ENCODE measurements at regions not wholly inside any gene's neighbourhood (a gene's known extent, or its start where the extent isn't known, plus 50 kb on each side); places are given as distances from the start of the nearest gene placed in this dataset.

GRCh38 chr9:23451802-23452418 lies 374.1 kb downstream of the ELAVL2 start:
- no peaks in the 10 kb centered on the region for H3K9me3 ChIP-seq (replicated peaks in 1 of 2; ENCODE audit: control insufficient read depth in 2 of 2, insufficient read depth in 1 of 2, low read depth in 1 of 2, low read length in 2 of 2)
- H3K4me2 ChIP-seq (ENCODE audit: insufficient read depth, low read length, poor library complexity, severe bottlenecking), result no peak overlapping the region
- H3K18ac ChIP-seq (ENCODE audit: low read length), result peak overlapping the region; percentile 64
- no peaks in the 10 kb centered on the region for H3K36me3 ChIP-seq (replicated peaks in 1 of 2; ENCODE audit: control insufficient read depth in 2 of 2, insufficient read depth in 2 of 2, low read length in 2 of 2)
- no peaks in the 10 kb centered on the region for H3K27me3 ChIP-seq (ENCODE audit: control insufficient read depth in 3 of 3, insufficient read depth in 3 of 3, low read depth in 1 of 3, low read length in 3 of 3)
- WGBS, 2 donors (ENCODE audit: extremely low coverage in 2 of 2, insufficient read length in 2 of 2, insufficient replicate concordance in 1 of 2), result no CpG with 5 or more reads among the region's 32 CpGs
- H3K27ac ChIP-seq (replicated peaks; ENCODE audit: low read length), result no peak overlapping the region
- H3K14ac ChIP-seq (ENCODE audit: low read length), result no peak overlapping the region
- no peak overlapping the region for H3K9ac ChIP-seq (ENCODE audit: low read depth, low read length, poor library complexity)
- no peak overlapping the region for H2AK5ac ChIP-seq (ENCODE audit: low read depth, low read length)
- H4K91ac ChIP-seq (ENCODE audit: low read depth, low read length, poor library complexity), result no peak overlapping the region
- H3K23ac ChIP-seq (ENCODE audit: low read depth, low read length, poor library complexity), result no peak overlapping the region
- no peaks in the 10 kb centered on the region for H3K4me1 ChIP-seq (ENCODE audit: control insufficient read depth in 2 of 2, insufficient read depth in 1 of 2, low read depth in 1 of 2, low read length in 2 of 2)
- no peak overlapping the region for H2AFZ ChIP-seq (ENCODE audit: low read length)
- no peak overlapping the region for H2BK120ac ChIP-seq (ENCODE audit: low read depth, low read length)
- H3K4me3 ChIP-seq (ENCODE audit: low read length in 2 of 2), result peak overlapping the region in 1 of 2 donors; percentile 55
- DNase-seq (ENCODE audit: low spot score), result no peak
- H3K79me1 ChIP-seq (ENCODE audit: low read depth, low read length), result no peaks in the 10 kb centered on the region
- H2BK5ac ChIP-seq (ENCODE audit: low read length), result no peak overlapping the region
- no peak overlapping the region for H3K4ac ChIP-seq (ENCODE audit: low read length)
- no peak overlapping the region for H2BK12ac ChIP-seq (ENCODE audit: low read length)
- no peak overlapping the region for H2BK15ac ChIP-seq (ENCODE audit: low read length)
- H4K8ac ChIP-seq (ENCODE audit: low read depth, low read length), result peak overlapping the region; percentile 43

- Histone ChIP-seq H2BK120ac (ENCODE audit: low read depth, low read length) (no peak overlapping the region), H2BK15ac (ENCODE audit: low read length) (no peak overlapping the region), H3K4me1 (ENCODE audit: control insufficient read depth in 2 of 2, insufficient read depth in 1 of 2, low read depth in 1 of 2, low read length in 2 of 2) (no peaks in the 10 kb centered on the region), H4K91ac (ENCODE audit: low read depth, low read length, poor library complexity) (no peak overlapping the region), H3K36me3 (replicated peaks in 1 of 2; ENCODE audit: control insufficient read depth in 2 of 2, insufficient read depth in 2 of 2, low read length in 2 of 2) (no peaks in the 10 kb centered on the region), H3K14ac (ENCODE audit: low read length) (no peak overlapping the region), H2AFZ (ENCODE audit: low read length) (no peak overlapping the region), H3K9ac (ENCODE audit: low read depth, low read length, poor library complexity) (no peak overlapping the region), H3K18ac (ENCODE audit: low read length) (no peak overlapping the region), H3K4me2 (ENCODE audit: insufficient read depth, low read length, poor library complexity, severe bottlenecking) (no peak overlapping the region), H3K27me3 (ENCODE audit: control insufficient read depth in 3 of 3, insufficient read depth in 3 of 3, low read depth in 1 of 3, low read length in 3 of 3) (peaks cover 0 to 3% (median 0%) of the 10 kb centered on the region in 3 experiments), H3K23ac (ENCODE audit: low read depth, low read length, poor library complexity) (no peak overlapping the region), H3K4me3 (ENCODE audit: low read length in 2 of 2) (no peak overlapping the region), H2BK12ac (ENCODE audit: low read length) (no peak overlapping the region), H3K79me1 (ENCODE audit: low read depth, low read length) (peaks cover 1% of the 10 kb centered on the region), H3K9me3 (replicated peaks in 1 of 2; ENCODE audit: control insufficient read depth in 2 of 2, insufficient read depth in 1 of 2, low read depth in 1 of 2, low read length in 2 of 2) (no peaks in the 10 kb centered on the region), H4K8ac (ENCODE audit: low read depth, low read length) (no peak overlapping the region), H3K4ac (ENCODE audit: low read length) (no peak overlapping the region), H2AK5ac (ENCODE audit: low read depth, low read length) (no peak overlapping the region), H2BK5ac (ENCODE audit: low read length) (no peak overlapping the region), H3K27ac (replicated peaks; ENCODE audit: low read length) (no peak overlapping the region)
- no CpG with 5 or more reads among the region's 4 CpGs for WGBS, 2 donors (ENCODE audit: extremely low coverage in 2 of 2, insufficient read length in 2 of 2, insufficient replicate concordance in 1 of 2)
- no peak for DNase-seq (ENCODE audit: low spot score)
These were observed 361.8 kb downstream of the ELAVL2 start for GRCh38 chr9:23464275-23464674.

DNA sequence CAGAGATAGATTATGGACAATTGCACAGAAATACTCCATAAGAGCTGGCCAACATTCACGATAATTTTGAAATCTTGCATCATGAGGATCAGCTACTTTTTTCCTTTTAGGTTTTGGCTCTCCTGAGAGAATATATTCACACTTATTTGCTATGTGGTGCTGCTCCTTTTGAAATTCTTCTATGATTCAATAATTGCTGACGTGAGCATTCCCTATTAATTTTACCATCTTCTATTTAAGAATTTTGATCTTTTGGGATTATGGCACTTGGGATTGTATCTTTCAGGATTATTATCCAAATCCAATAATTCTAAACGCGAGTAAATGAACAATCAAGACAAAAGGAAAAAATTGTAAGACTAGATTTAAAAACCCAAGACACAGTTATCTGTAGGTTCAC lies 358.8 kb downstream of the ELAVL2 start:
- DNase-seq (ENCODE audit: low spot score), result no peak
- Histone ChIP-seq H4K91ac (ENCODE audit: low read depth, low read length, poor library complexity) (no peak overlapping the region), H3K36me3 (replicated peaks in 1 of 2; ENCODE audit: control insufficient read depth in 2 of 2, insufficient read depth in 2 of 2, low read length in 2 of 2) (no peaks in the 10 kb centered on the region), H3K23ac (ENCODE audit: low read depth, low read length, poor library complexity) (no peak overlapping the region), H3K4me2 (ENCODE audit: insufficient read depth, low read length, poor library complexity, severe bottlenecking) (no peak overlapping the region), H4K8ac (ENCODE audit: low read depth, low read length) (no peak overlapping the region), H3K14ac (ENCODE audit: low read length) (no peak overlapping the region), H3K9ac (ENCODE audit: low read depth, low read length, poor library complexity) (no peak overlapping the region), H3K79me1 (ENCODE audit: low read depth, low read length) (peaks cover 1% of the 10 kb centered on the region), H3K27ac (replicated peaks; ENCODE audit: low read length) (no peak overlapping the region), H2BK12ac (ENCODE audit: low read length) (no peak overlapping the region), H3K4me3 (ENCODE audit: low read length in 2 of 2) (no peak overlapping the region), H3K27me3 (ENCODE audit: control insufficient read depth in 3 of 3, insufficient read depth in 3 of 3, low read depth in 1 of 3, low read length in 3 of 3) (peaks cover 0 to 5% (median 0%) of the 10 kb centered on the region in 3 experiments), H2BK120ac (ENCODE audit: low read depth, low read length) (no peak overlapping the region), H2AK5ac (ENCODE audit: low read depth, low read length) (no peak overlapping the region), H3K4me1 (ENCODE audit: control insufficient read depth in 2 of 2, insufficient read depth in 1 of 2, low read depth in 1 of 2, low read length in 2 of 2) (no peaks in the 10 kb centered on the region), H2BK15ac (ENCODE audit: low read length) (no peak overlapping the region), H3K18ac (ENCODE audit: low read length) (no peak overlapping the region), H3K9me3 (replicated peaks in 1 of 2; ENCODE audit: control insufficient read depth in 2 of 2, insufficient read depth in 1 of 2, low read depth in 1 of 2, low read length in 2 of 2) (no peaks in the 10 kb centered on the region), H2AFZ (ENCODE audit: low read length) (no peak overlapping the region), H3K4ac (ENCODE audit: low read length) (no peak overlapping the region), H2BK5ac (ENCODE audit: low read length) (no peak overlapping the region)
- no CpG with 5 or more reads among the region's 4 CpGs for WGBS, 2 donors (ENCODE audit: extremely low coverage in 2 of 2, insufficient read length in 2 of 2, insufficient replicate concordance in 1 of 2)

GRCh38 chr9:23477908-23478307 lies 348.1 kb downstream of the ELAVL2 start:
- H3K23ac ChIP-seq (ENCODE audit: low read depth, low read length, poor library complexity), result no peak overlapping the region
- no peak overlapping the region for H2BK120ac ChIP-seq (ENCODE audit: low read depth, low read length)
- H3K4me1 ChIP-seq (ENCODE audit: control insufficient read depth in 2 of 2, insufficient read depth in 1 of 2, low read depth in 1 of 2, low read length in 2 of 2), result no peaks in the 10 kb centered on the region
- no peaks in the 10 kb centered on the region for H3K36me3 ChIP-seq (replicated peaks in 1 of 2; ENCODE audit: control insufficient read depth in 2 of 2, insufficient read depth in 2 of 2, low read length in 2 of 2)
- WGBS, 2 donors (ENCODE audit: extremely low coverage in 2 of 2, insufficient read length in 2 of 2, insufficient replicate concordance in 1 of 2), result no CpG with 5 or more reads among the region's 2 CpGs
- H2AK5ac ChIP-seq (ENCODE audit: low read depth, low read length), result no peak overlapping the region
- H3K4me2 ChIP-seq (ENCODE audit: insufficient read depth, low read length, poor library complexity, severe bottlenecking), result no peak overlapping the region
- no peak overlapping the region for H2BK15ac ChIP-seq (ENCODE audit: low read length)
- H3K4ac ChIP-seq (ENCODE audit: low read length), result no peak overlapping the region
- no peak overlapping the region for H2BK12ac ChIP-seq (ENCODE audit: low read length)
- no peak overlapping the region for H3K14ac ChIP-seq (ENCODE audit: low read length)
- no peak overlapping the region for H3K4me3 ChIP-seq (ENCODE audit: low read length in 2 of 2)
- H4K8ac ChIP-seq (ENCODE audit: low read depth, low read length), result no peak overlapping the region
- no peak overlapping the region for H3K27ac ChIP-seq (replicated peaks; ENCODE audit: low read length)
- H3K9ac ChIP-seq (ENCODE audit: low read depth, low read length, poor library complexity), result no peak overlapping the region
- no peaks in the 10 kb centered on the region for H3K27me3 ChIP-seq (ENCODE audit: control insufficient read depth in 3 of 3, insufficient read depth in 3 of 3, low read depth in 1 of 3, low read length in 3 of 3)
- no peak overlapping the region for H2AFZ ChIP-seq (ENCODE audit: low read length)
- DNase-seq (ENCODE audit: low spot score), result no peak
- no peaks in the 10 kb centered on the region for H3K9me3 ChIP-seq (replicated peaks in 1 of 2; ENCODE audit: control insufficient read depth in 2 of 2, insufficient read depth in 1 of 2, low read depth in 1 of 2, low read length in 2 of 2)
- H2BK5ac ChIP-seq (ENCODE audit: low read length), result no peak overlapping the region
- no peak overlapping the region for H4K91ac ChIP-seq (ENCODE audit: low read depth, low read length, poor library complexity)
- H3K18ac ChIP-seq (ENCODE audit: low read length), result no peak overlapping the region
- H3K79me1 ChIP-seq (ENCODE audit: low read depth, low read length), result no peaks in the 10 kb centered on the region
